B cell (primary cell): ENCODE measurements at regions not wholly inside any gene's neighbourhood (a gene's known extent, or its start where the extent isn't known, plus 50 kb on each side); places are given as distances from the start of the nearest gene placed in this dataset.

Source experiments
- ATAC-seq: fragments of 200-7000 bp; cut with Tn5 transposase; one replicate; pipeline ENCODE4 v1.10.0; 2021; ENCODE audit warnings: low read depth, mild to moderate bottlenecking, moderate number of reproducible peaks, moderate library complexity
- CTCF ChIA-PET: fragments of 350-600 bp; sonication (Branson Sonifier 250); formaldehyde crosslinking; loops from one replicate; lab custom pipeline; 2021; ENCODE audit warnings: antibody characterized with exemption, inconsistent platforms; lab: Charles Lee
- POLR2A ChIA-PET: fragments of 350-600 bp; sonication (Branson Sonifier 250); formaldehyde crosslinking; loops from one replicate; lab custom pipeline; 2021; ENCODE audit warnings: antibody characterized with exemption; lab: Charles Lee
- DNase-seq: peaks from one replicate; pipeline ENCODE4 v3.0.0; 2013
- H2AFZ ChIP-seq: 2 replicates; pipeline ENCODE4 v1.6.1; 2012; ENCODE audit warnings: mild to moderate bottlenecking, low read depth, low read length; ENCODE audit not compliant: insufficient read depth, poor library complexity, severe bottlenecking
- H3K27ac ChIP-seq, 2 donors: 1 replicate in 1 of 2; 2 replicates in 1 of 2; pipeline ENCODE4 v1.5.1; 2012 to 2013; ENCODE audit warnings: low read length in 2 of 2, mild to moderate bottlenecking in 2 of 2, moderate library complexity in 1 of 2
- H3K27me3 ChIP-seq, 4 experiments: fragments of 200-600 bp in 1 of 4; sonication (generic) in 1 of 4; replicated peaks in 1 of 4; 1 replicate in 2 of 4; 2 replicates in 2 of 4; pipeline versions ENCODE4 v1.6.1 to v1.7.0; 2013 to 2016; ENCODE audit warnings: low read length in 3 of 4, mild to moderate bottlenecking in 2 of 4, mixed read lengths in 1 of 4, moderate library complexity in 1 of 4; ENCODE audit not compliant: insufficient read depth in 4 of 4, control insufficient read depth in 3 of 4; ENCODE audit errors: control extremely low read depth in 1 of 4
- H3K36me3 ChIP-seq, 2 experiments: replicated peaks in 1 of 2; 1 replicate in 1 of 2; 2 replicates in 1 of 2; pipeline versions ENCODE4 v1.6.1 to v1.7.1; 2013; ENCODE audit warnings: low read length in 1 of 2; ENCODE audit not compliant: insufficient read depth in 2 of 2, control insufficient read depth in 1 of 2; ENCODE audit errors: control extremely low read depth in 1 of 2, extremely low read depth in 1 of 2
- H3K4me1 ChIP-seq, 2 donors: fragments of 200-600 bp in 1 of 2; sonication (generic) in 1 of 2; 1 replicate in 1 of 2; 2 replicates in 1 of 2; pipeline versions ENCODE4 v1.5.1 to v1.6.1; 2013 to 2017; ENCODE audit warnings: low read length in 2 of 2; ENCODE audit not compliant: control insufficient read depth in 2 of 2, insufficient read depth in 2 of 2
- H3K4me2 ChIP-seq: replicated peaks from 2 replicates; pipeline ENCODE3; 2012; ENCODE audit warnings: mild to moderate bottlenecking, low read depth, low read length; ENCODE audit not compliant: poor library complexity, severe bottlenecking
- H3K4me3 ChIP-seq, 5 experiments: fragments of 200-600 bp in 1 of 5; sonication (generic) in 1 of 5; 1 replicate in 3 of 5; 2 replicates in 2 of 5; pipeline versions ENCODE4 v1.5.1 to v1.7.0; 2011 to 2016; ENCODE audit warnings: low read length in 4 of 5, mild to moderate bottlenecking in 4 of 5, low read depth in 2 of 5, control low read depth in 1 of 5, moderate library complexity in 1 of 5; ENCODE audit not compliant: insufficient read depth in 1 of 5; ENCODE audit errors: control extremely low read depth in 1 of 5, extremely low read depth in 1 of 5
- H3K79me2 ChIP-seq: fragments of 200-600 bp; sonication (generic); one replicate; pipeline ENCODE4 v1.6.0; 2016; ENCODE audit warnings: low read length; ENCODE audit not compliant: control insufficient read depth, insufficient read depth
- H3K9ac ChIP-seq: fragments of 200-600 bp; sonication (generic); 2 replicates; pipeline ENCODE4 v1.6.1; 2017; ENCODE audit warnings: mild to moderate bottlenecking, low read length, moderate library complexity
- H3K9me3 ChIP-seq, 3 donors: one replicate each; pipeline versions ENCODE4 v1.6.1 to v1.7.1; 2013; ENCODE audit warnings: low read length in 2 of 3; ENCODE audit not compliant: control insufficient read depth in 2 of 3, insufficient read depth in 1 of 3; ENCODE audit errors: control extremely low read depth in 1 of 3
- H4K20me1 ChIP-seq: 2 replicates; pipeline ENCODE4 v1.6.0; 2012; ENCODE audit warnings: mild to moderate bottlenecking, low read length; ENCODE audit not compliant: insufficient read depth, control insufficient read depth, poor library complexity, severe bottlenecking
- H3K27ac Mint-ChIP-seq: one replicate; pipeline ENCODE4 v1.8.0; 2021; ENCODE audit warnings: mixed read lengths
- H3K27me3 Mint-ChIP-seq: one replicate; pipeline ENCODE4 v1.8.0; 2021; ENCODE audit warnings: mixed read lengths
- H3K4me1 Mint-ChIP-seq: one replicate; pipeline ENCODE4 v1.8.0; 2021; ENCODE audit warnings: mixed read lengths
- H3K4me3 Mint-ChIP-seq: one replicate; pipeline ENCODE4 v1.8.0; 2021; ENCODE audit warnings: mixed read lengths
- H3K9me3 Mint-ChIP-seq: one replicate; pipeline ENCODE4 v1.8.0; 2022; ENCODE audit warnings: mixed read lengths; ENCODE audit not compliant: insufficient read depth
- EZH2 ChIP-seq: IDR thresholded peaks from 2 replicates; pipeline ENCODE4 v1.6.1; 2012; ENCODE audit warnings: borderline replicate concordance, low read depth, mild to moderate bottlenecking, moderate library complexity, low read length; ENCODE audit not compliant: insufficient read depth, poor library complexity, severe bottlenecking
- WGBS: methylation state at CpG from one replicate; pipeline ENCODE4 v1.1.5; 2013; ENCODE audit warnings: missing lambda C conversion rate; ENCODE audit not compliant: insufficient coverage; 5-methylcytosine and 5-hydroxymethylcytosine counted together
- intact Hi-C: fragments of 100-400 bp; cut with micrococcal nuclease; formaldehyde crosslinking; loops from one replicate; pipeline ENCODE4 v1.10.0; 2022
- TF ChIP-seq, protein P1 (sequence below): fragments of 200-600 bp; IDR thresholded peaks from one replicate; pipeline ENCODE4 v1.8.0; 2022; ENCODE audit warnings: antibody characterized with exemption, mild to moderate bottlenecking

GRCh38 chr5:118302786-118303185 lies 685.6 kb downstream of the DTWD2 start:
- no peaks in the 10 kb centered on the region for H3K9me3 ChIP-seq
- no peaks in the 10 kb centered on the region for H3K27me3 ChIP-seq
- no peaks in the 10 kb centered on the region for H4K20me1 ChIP-seq
- H3K27ac Mint-ChIP-seq, result no peak overlapping the region
- H3K27ac ChIP-seq, result no peak overlapping the region
- intact Hi-C loops, result no loop called here
- no peaks in the 10 kb centered on the region for H3K36me3 ChIP-seq
- H3K27me3 Mint-ChIP-seq, result no peaks in the 10 kb centered on the region
- TF ChIP-seq, protein P1, sequence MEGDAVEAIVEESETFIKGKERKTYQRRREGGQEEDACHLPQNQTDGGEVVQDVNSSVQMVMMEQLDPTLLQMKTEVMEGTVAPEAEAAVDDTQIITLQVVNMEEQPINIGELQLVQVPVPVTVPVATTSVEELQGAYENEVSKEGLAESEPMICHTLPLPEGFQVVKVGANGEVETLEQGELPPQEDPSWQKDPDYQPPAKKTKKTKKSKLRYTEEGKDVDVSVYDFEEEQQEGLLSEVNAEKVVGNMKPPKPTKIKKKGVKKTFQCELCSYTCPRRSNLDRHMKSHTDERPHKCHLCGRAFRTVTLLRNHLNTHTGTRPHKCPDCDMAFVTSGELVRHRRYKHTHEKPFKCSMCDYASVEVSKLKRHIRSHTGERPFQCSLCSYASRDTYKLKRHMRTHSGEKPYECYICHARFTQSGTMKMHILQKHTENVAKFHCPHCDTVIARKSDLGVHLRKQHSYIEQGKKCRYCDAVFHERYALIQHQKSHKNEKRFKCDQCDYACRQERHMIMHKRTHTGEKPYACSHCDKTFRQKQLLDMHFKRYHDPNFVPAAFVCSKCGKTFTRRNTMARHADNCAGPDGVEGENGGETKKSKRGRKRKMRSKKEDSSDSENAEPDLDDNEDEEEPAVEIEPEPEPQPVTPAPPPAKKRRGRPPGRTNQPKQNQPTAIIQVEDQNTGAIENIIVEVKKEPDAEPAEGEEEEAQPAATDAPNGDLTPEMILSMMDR, result no peak
- no peak for TF ChIP-seq EZH2
- ATAC-seq, result no peak
- peaks cover under 1% of the 10 kb centered on the region for H3K9me3 Mint-ChIP-seq
- no peak overlapping the region for H3K4me3 Mint-ChIP-seq
- ChIA-PET POLR2A (no interaction called here), CTCF (no interaction called here)
- H2AFZ ChIP-seq, result no peak overlapping the region
- no peak overlapping the region for H3K9ac ChIP-seq
- H3K4me1 ChIP-seq, result no peaks in the 10 kb centered on the region
- no peak overlapping the region for H3K4me2 ChIP-seq
- H3K79me2 ChIP-seq, result no peaks in the 10 kb centered on the region
- DNase-seq, result no peak
- H3K4me1 Mint-ChIP-seq, result no peaks in the 10 kb centered on the region
- no peak overlapping the region for H3K4me3 ChIP-seq
- no CpG with 5 or more reads among the region's 1 CpG for WGBS

GRCh38 chr5:118301696-118302095 lies 686.7 kb downstream of the DTWD2 start:
- H3K4me1 Mint-ChIP-seq, result no peaks in the 10 kb centered on the region

More at GRCh38 chr5:118301696-118302095, 686.7 kb downstream of the DTWD2 start:
- no peak overlapping the region for H3K27ac ChIP-seq
- H3K4me3 ChIP-seq, result no peak overlapping the region
- H3K4me3 Mint-ChIP-seq, result no peak overlapping the region
- CTCF ChIA-PET, result no interaction called here
- no peaks in the 10 kb centered on the region for H4K20me1 ChIP-seq
- ATAC-seq, result no peak
- H3K27me3 ChIP-seq, result no peaks in the 10 kb centered on the region
- POLR2A ChIA-PET, result no interaction called here
- H3K4me1 ChIP-seq, result no peaks in the 10 kb centered on the region
- no peaks in the 10 kb centered on the region for H3K36me3 ChIP-seq
- WGBS, result 100% methylated on average over 1 of the region's 3 CpGs
- no peaks in the 10 kb centered on the region for H3K27me3 Mint-ChIP-seq
- H3K4me2 ChIP-seq, result no peak overlapping the region
- no peak for DNase-seq
- H3K9me3 Mint-ChIP-seq, result no peaks in the 10 kb centered on the region
- intact Hi-C loops, result no loop called here
- no peaks in the 10 kb centered on the region for H3K9me3 ChIP-seq
- H3K79me2 ChIP-seq, result no peaks in the 10 kb centered on the region
- H3K9ac ChIP-seq, result no peak overlapping the region
- H2AFZ ChIP-seq, result no peak overlapping the region
- TF ChIP-seq, protein P1, result no peak
- no peak for TF ChIP-seq EZH2
- H3K27ac Mint-ChIP-seq, result no peak overlapping the region
